Heart left ventricle (tissue), 16 donors: ENCODE measurements at regions not wholly inside any gene's neighbourhood (a gene's known extent, or its start where the extent isn't known, plus 50 kb on each side); places are given as distances from the start of the nearest gene placed in this dataset.

Experiments used
- ATAC-seq, 4 donors: fragments of 200-7000 bp; cut with Tn5 transposase; one replicate each; pipeline ENCODE4 v1.9.1; 2020 to 2022; ENCODE audit warnings: moderate library complexity in 4 of 4, mild to moderate bottlenecking in 3 of 4, moderate number of reproducible peaks in 1 of 4
- DNase-seq, 5 donors: peaks; one replicate each; pipeline ENCODE4 v3.0.0-alpha.2; 2020
- H3K27ac ChIP-seq, 12 donors: fragments of 200-600 bp; sonication (generic) in 4 of 12; one replicate each; pipeline versions ENCODE4 v1.5.0 to v1.8.0; 2016 to 2022; ENCODE audit warnings: mild to moderate bottlenecking in 2 of 12
- H3K27me3 ChIP-seq, 9 donors: fragments of 200-600 bp; sonication (generic) in 2 of 9; one replicate each; pipeline versions ENCODE4 v1.5.1 to v1.8.0; 2016 to 2022; ENCODE audit warnings: mild to moderate bottlenecking in 3 of 9
- H3K36me3 ChIP-seq, 9 donors: fragments of 200-600 bp; sonication (generic) in 2 of 9; one replicate each; pipeline versions ENCODE4 v1.5.0 to v1.8.0; 2018 to 2022; ENCODE audit warnings: mild to moderate bottlenecking in 2 of 9
- H3K4me1 ChIP-seq, 12 donors: fragments of 200-600 bp; sonication (generic) in 4 of 12; one replicate each; pipeline versions ENCODE4 v1.5.0 to v1.8.0; 2016 to 2022; ENCODE audit warnings: mild to moderate bottlenecking in 3 of 12
- H3K4me3 ChIP-seq, 12 donors: fragments of 200-600 bp; sonication (generic) in 4 of 12; one replicate each; pipeline versions ENCODE4 v1.5.0 to v1.8.0; 2017 to 2022; ENCODE audit warnings: mild to moderate bottlenecking in 9 of 12, moderate library complexity in 4 of 12
- H3K9me3 ChIP-seq, 12 donors: fragments of 200-600 bp; sonication (generic) in 4 of 12; one replicate each; pipeline versions ENCODE4 v1.5.0 to v1.8.0; 2016 to 2022; ENCODE audit warnings: mild to moderate bottlenecking in 1 of 12
- POLR2A ChIP-seq, 2 donors: fragments of 450-650 bp; IDR thresholded peaks; one replicate each; pipeline ENCODE4 v1.6.1; 2017; ENCODE audit warnings: antibody characterized with exemption in 2 of 2, mild to moderate bottlenecking in 2 of 2, moderate library complexity in 2 of 2
- WGBS, 4 donors: extraction: QIAGEN DNeasy Blood & Tissue Kit in 2 of 4; methylation state at CpG; one replicate each; pipeline versions ENCODE4 v1.1.5 to v1.1.7; 2013 to 2018; 5-methylcytosine and 5-hydroxymethylcytosine counted together
- intact Hi-C, 10 donors: fragments of 100-400 bp; cut with DNase I; formaldehyde crosslinking; loops; one replicate each; pipeline versions ENCODE4 v1.11.1 to v1.14.2; 2022
- TF ChIP-seq, protein P1 (sequence below), 12 donors: fragments of 200-600 bp; sonication (generic) in 4 of 12; IDR thresholded peaks; one replicate each; pipeline versions ENCODE4 v1.5.0 to v1.8.0; 2018 to 2022; ENCODE audit warnings: antibody characterized with exemption in 12 of 12, mild to moderate bottlenecking in 5 of 12
- donor health status: ischemic (EF 13 %, LVEDD 7.1; RV severe dilation, severe dysfunction).
- donor health status: healthy with polysubstance abuse.
- donor health status: DM: no; HTN: yes; CAD: no.
- donor health status: DM: no; HTN: no; CAD: no.
- donor health status: ischemic (EF 25% LVEDD 6.9; RV normal size, moderate dysfunction).
- donor health status: ischemic (EF 25% LVEDD 5.7; RV mildly dilated, moderate dysfunction).
- donor health status: healthy.
- donor health status: DM: yes; HTN: yes; CAD: no.
- donor health status: ischemic (EF 35%, LVEDD 5.7; RV mildly dilated, moderate dysfunction).
- donor health status: nonischemic (EF 11% LVEDD 7.7; RV severe dilation, severe dysfunction).
- donor health status: DM: yes; HTN: yes; CAD: no.
- donor health status: PGD.
- donor health status: ischemic (EF 29% LVEDD 5.4; RV normal size, mild dysfunction).
- donor health status: nonischemic (EF 23%, LVEDD 6.1; RV moderate dilation, normal function).

DNA sequence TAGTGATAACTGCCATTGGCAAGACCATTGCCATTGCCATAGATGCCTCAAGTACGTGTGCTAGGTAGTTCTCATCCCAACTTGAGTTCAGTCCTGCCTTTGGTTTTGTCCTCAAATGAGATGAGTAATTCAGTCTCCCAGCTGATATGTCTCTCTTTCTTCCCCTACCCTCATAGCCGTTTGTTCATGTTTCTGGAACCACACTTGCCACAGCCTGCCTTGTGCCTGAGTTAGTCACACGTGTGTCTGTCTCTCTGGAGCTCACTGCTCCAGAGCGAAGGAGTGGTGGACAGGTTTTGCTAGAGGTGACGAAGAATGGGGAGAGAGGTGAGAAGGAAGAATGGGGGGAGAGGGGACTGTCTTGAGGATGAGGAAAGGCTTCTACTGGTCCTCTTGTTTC is 88.0 kb upstream of the IGF1R start:
- DNase-seq (no peak), ATAC-seq (no peak)
- 67 to 87% (median 79%) methylated on average over 5 of the region's 5 CpGs for WGBS, 4 donors
- intact Hi-C loops: no loop called here
- Histone ChIP-seq H3K36me3 (no peaks in the 10 kb centered on the region), H3K9me3 (no peaks in the 10 kb centered on the region), H3K27me3 (peaks cover 0 to 18% (median 0%) of the 10 kb centered on the region in 9 donors), H3K4me3 (no peak overlapping the region), H3K4me1 (no peaks in the 10 kb centered on the region), H3K27ac (no peak overlapping the region)
- TF ChIP-seq, protein P1, sequence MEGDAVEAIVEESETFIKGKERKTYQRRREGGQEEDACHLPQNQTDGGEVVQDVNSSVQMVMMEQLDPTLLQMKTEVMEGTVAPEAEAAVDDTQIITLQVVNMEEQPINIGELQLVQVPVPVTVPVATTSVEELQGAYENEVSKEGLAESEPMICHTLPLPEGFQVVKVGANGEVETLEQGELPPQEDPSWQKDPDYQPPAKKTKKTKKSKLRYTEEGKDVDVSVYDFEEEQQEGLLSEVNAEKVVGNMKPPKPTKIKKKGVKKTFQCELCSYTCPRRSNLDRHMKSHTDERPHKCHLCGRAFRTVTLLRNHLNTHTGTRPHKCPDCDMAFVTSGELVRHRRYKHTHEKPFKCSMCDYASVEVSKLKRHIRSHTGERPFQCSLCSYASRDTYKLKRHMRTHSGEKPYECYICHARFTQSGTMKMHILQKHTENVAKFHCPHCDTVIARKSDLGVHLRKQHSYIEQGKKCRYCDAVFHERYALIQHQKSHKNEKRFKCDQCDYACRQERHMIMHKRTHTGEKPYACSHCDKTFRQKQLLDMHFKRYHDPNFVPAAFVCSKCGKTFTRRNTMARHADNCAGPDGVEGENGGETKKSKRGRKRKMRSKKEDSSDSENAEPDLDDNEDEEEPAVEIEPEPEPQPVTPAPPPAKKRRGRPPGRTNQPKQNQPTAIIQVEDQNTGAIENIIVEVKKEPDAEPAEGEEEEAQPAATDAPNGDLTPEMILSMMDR (IDR thresholded peaks at IDR 0.05): no peak
- no peak for TF ChIP-seq POLR2A (IDR thresholded peaks at IDR 0.05)

DNA sequence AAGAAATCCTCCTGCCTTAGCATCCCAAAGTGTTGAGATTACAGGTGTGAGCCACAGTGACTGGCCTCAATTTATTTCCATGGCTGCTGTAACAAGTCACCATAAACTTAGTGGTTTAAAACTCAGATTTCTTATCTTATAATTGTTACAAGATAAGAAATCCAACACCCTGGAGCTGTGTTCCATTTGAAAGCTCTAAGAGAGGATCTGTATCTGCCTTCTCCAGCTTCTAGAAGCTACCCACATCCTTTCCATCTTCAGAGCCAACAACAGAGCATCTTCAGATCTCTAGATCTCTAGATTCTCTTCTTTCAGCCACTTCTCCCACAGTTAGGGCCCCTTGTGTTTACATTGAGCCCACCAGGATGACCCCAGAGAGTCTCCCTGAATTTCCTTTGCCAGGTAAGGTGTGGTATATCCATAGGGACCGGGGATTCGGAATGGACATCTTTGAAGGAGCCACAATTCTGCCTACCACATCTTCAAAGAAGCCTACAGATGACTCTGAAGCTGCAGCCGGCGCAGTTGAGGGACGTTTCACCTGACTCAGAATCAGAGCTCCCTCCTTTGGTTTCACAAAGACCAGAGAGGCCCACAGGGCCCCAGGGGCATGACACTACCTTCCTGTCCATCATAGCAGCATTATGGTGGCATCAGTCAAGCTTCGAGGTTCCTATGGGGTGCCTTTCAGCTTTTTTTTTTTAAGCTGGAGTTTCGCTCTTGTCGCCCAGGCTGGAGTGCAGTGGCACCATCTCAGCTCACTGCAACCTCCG is 87.0 kb upstream of the IGF1R start:
- intact Hi-C loops: no loop called here
- Histone ChIP-seq H3K9me3 (no peaks in the 10 kb centered on the region), H3K27ac (peak overlapping the region in 1 of 12 donors; percentile 83), H3K4me3 (no peak overlapping the region), H3K36me3 (no peaks in the 10 kb centered on the region), H3K27me3 (peaks cover 0 to 22% (median 0%) of the 10 kb centered on the region in 9 donors), H3K4me1 (no peaks in the 10 kb centered on the region)
- no peak for ATAC-seq
- TF ChIP-seq POLR2A (IDR thresholded peaks at IDR 0.05): no peak
- TF ChIP-seq, protein P1 (IDR thresholded peaks at IDR 0.05): no peak
- 76 to 83% (median 79%) methylated on average over 9 of the region's 9 CpGs for WGBS, 4 donors
- DNase-seq: no peak

DNA sequence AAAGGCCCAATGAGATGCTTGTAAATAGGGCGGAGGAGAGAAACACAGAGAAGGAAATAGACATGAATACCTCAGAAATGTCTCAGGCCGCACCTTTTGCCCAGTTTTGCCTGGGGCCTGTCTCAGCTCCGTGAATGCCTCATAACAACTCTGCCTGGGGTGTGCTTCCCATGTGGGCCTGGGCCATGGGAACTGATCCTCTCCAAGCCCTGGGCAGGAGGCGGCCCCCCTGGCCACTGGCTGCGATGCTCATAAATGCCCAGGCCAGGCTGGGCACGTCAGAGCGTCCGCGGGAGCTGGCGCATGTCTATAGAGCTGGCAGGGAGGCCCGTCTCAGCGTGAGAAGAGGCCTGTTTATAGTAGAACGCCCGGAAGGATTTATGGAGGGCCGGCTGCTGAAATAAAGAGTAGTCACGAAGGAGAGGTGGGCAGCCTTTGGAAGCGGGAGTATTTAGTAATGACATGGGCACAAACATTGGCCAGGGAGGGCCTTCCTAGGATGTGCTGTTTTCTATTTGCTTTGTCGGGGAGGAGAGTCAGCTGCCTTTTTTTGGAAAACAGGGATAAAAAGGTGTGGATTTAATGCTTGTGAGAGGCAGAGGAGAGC is 85.9 kb upstream of the IGF1R start:
- TF ChIP-seq POLR2A (IDR thresholded peaks at IDR 0.05): no peak
- TF ChIP-seq, protein P1 (IDR thresholded peaks at IDR 0.05): no peak
- ATAC-seq: no peak
- no peaks in the 10 kb centered on the region for H3K36me3 ChIP-seq
- intact Hi-C loops: no loop called here
- no peak overlapping the region for H3K4me3 ChIP-seq
- no peaks in the 10 kb centered on the region for H3K9me3 ChIP-seq
- no peak for DNase-seq
- WGBS, 4 donors: 92 to 94% (median 92%) methylated on average over 18 of the region's 18 CpGs
- peak overlapping the region in 1 of 12 donors; percentile 83 for H3K27ac ChIP-seq
- H3K27me3 ChIP-seq: peaks cover 0 to 19% (median 0%) of the 10 kb centered on the region in 9 donors
- no peaks in the 10 kb centered on the region for H3K4me1 ChIP-seq

DNA sequence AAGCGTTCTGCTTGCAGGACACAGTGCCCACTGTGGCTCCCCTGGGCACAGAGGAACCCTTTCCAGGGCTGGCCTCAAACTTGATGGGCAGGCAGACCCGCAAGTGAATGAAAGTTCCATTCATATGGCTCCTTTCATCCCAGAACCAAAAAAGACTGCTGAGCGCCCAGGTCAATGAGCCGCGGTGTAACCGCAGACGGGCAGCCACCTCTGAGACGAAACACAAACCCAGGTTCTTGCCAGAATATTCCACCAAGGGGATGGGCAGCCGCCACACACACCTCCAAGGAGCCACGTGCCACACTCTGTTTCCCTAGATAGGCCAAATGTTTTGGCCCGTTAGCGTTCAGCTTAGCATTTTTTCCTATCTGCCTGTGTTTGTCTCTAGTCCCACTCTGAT is 82.8 kb upstream of the IGF1R start:
- no peak for DNase-seq
- no peak for ATAC-seq
- Histone ChIP-seq H3K4me1 (no peaks in the 10 kb centered on the region), H3K27me3 (peaks cover 0 to 29% (median 3%) of the 10 kb centered on the region in 9 donors), H3K9me3 (peaks cover 0 to 5% (median 0%) of the 10 kb centered on the region in 12 donors), H3K36me3 (no peaks in the 10 kb centered on the region), H3K4me3 (no peak overlapping the region), H3K27ac (no peak overlapping the region)
- intact Hi-C loops: no loop called here
- 84 to 92% (median 90%) methylated on average over 12 of the region's 12 CpGs for WGBS, 4 donors
- TF ChIP-seq POLR2A (IDR thresholded peaks at IDR 0.05): no peak
- TF ChIP-seq, protein P1 (IDR thresholded peaks at IDR 0.05): no peak
